ENCODE measurements at regions not wholly inside any gene's neighbourhood (a gene's known extent, or its start where the extent isn't known, plus 50 kb on each side); places are given as distances from the start of the nearest gene placed in this dataset.

DNA sequence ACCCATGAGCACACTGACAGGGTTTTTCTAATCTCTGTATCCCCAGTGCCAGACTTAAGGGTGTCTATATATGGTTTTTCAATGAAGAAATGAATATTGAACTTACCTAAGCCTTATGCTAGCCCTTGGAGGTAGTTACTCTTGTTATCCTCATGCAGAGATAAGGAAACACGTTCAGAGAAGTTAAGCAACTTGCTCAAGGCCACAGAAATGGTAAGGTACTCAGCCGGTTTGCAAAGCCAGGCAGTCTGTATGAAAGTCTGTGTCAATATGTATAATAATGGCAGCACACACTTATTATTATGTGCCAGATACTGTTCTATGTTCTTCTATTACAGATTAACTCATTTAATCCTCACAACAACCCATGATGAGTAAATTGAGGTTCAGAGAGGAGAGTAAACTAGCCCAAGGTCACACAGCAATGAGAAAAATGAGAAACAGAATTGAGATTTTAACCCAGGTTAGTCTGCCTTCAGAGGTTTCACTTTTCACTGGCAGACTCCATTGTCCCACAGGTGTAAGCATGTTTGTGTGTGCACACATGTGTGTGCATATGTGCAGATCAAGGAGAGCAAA is 54.6 kb upstream of the CSF3R start:
- no peak for DNase-seq

- no peak for DNase-seq
Measured at GRCh38 chr1:36536727-36537126, 54.0 kb upstream of the CSF3R start.

DNA sequence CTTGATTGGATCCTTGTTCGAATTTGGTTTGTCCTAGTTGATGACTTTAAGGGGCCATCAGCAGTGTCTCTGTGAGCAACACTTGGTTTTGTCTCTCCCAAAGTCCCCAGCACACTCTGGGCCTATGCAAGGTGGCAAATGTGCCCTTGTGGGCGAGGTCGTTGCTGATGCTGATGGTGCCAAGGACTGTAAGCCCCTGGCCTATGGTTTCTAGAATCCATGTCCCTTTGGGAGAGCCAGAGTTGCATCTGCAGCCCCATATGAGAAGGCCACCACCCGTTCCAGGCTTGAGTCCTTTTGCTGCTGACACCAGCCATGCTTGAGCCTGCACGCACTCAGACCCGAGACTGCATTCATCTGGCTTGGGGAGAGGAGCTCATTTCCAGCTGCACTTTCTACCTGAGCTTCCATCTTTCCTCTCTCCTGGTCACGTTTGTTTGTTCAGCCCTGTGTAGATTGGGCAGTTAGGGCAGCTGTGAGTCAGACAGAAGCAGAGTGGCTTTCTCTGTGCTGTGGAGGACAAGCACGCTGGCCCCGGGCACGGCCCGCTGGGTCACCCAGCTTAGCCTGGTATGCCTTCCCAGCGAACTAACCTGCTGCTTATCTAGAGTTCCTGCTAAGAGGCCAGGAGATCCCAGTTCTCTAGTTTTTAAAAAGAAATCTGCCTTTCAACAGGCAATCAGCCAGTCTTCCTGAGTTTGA is 52.1 kb upstream of the CSF3R start:
- DNase-seq: no peak

GRCh38 chr1:36533897-36534296 is 51.2 kb upstream of the CSF3R start:
- no peak for DNase-seq

GRCh38 chr1:36532810-36533401 is 50.2 kb upstream of the CSF3R start:
- no peak for DNase-seq
